ENCODE measurements at regions not wholly inside any gene's neighbourhood (a gene's known extent, or its start where the extent isn't known, plus 50 kb on each side); places are given as distances from the start of the nearest gene placed in this dataset.

GRCh38 chr3:76824658-76825240, 215.2 kb upstream of the ROBO2 start:
- TF ChIP-seq TCF12 (IDR thresholded peaks at IDR 0.05; ENCODE audit: low read depth) (no peak), EP300 (IDR thresholded peaks at IDR 0.05; ENCODE audit: borderline replicate concordance) (no peak), RAD21 (IDR thresholded peaks at IDR 0.05; ENCODE audit: low read depth) (no peak), YY1 (IDR thresholded peaks at IDR 0.05; ENCODE audit: low read depth) (no peak), CEBPB (IDR thresholded peaks at IDR 0.05) (no peak), NFIC (IDR thresholded peaks at IDR 0.05) (no peak), USF1 (IDR thresholded peaks at IDR 0.05) (no peak), TAF1 (IDR thresholded peaks at IDR 0.05; ENCODE audit: low read depth) (no peak)
- TF ChIP-seq, protein P1, sequence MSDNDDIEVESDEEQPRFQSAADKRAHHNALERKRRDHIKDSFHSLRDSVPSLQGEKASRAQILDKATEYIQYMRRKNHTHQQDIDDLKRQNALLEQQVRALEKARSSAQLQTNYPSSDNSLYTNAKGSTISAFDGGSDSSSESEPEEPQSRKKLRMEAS (IDR thresholded peaks at IDR 0.05), result no peak
- TF ChIP-seq, protein P2, sequence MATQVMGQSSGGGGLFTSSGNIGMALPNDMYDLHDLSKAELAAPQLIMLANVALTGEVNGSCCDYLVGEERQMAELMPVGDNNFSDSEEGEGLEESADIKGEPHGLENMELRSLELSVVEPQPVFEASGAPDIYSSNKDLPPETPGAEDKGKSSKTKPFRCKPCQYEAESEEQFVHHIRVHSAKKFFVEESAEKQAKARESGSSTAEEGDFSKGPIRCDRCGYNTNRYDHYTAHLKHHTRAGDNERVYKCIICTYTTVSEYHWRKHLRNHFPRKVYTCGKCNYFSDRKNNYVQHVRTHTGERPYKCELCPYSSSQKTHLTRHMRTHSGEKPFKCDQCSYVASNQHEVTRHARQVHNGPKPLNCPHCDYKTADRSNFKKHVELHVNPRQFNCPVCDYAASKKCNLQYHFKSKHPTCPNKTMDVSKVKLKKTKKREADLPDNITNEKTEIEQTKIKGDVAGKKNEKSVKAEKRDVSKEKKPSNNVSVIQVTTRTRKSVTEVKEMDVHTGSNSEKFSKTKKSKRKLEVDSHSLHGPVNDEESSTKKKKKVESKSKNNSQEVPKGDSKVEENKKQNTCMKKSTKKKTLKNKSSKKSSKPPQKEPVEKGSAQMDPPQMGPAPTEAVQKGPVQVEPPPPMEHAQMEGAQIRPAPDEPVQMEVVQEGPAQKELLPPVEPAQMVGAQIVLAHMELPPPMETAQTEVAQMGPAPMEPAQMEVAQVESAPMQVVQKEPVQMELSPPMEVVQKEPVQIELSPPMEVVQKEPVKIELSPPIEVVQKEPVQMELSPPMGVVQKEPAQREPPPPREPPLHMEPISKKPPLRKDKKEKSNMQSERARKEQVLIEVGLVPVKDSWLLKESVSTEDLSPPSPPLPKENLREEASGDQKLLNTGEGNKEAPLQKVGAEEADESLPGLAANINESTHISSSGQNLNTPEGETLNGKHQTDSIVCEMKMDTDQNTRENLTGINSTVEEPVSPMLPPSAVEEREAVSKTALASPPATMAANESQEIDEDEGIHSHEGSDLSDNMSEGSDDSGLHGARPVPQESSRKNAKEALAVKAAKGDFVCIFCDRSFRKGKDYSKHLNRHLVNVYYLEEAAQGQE (IDR thresholded peaks at IDR 0.05; ENCODE audit: low read depth), result no peak
